ENCODE measurements at regions not wholly inside any gene's neighbourhood (a gene's known extent, or its start where the extent isn't known, plus 50 kb on each side); places are given as distances from the start of the nearest gene placed in this dataset.

DNA sequence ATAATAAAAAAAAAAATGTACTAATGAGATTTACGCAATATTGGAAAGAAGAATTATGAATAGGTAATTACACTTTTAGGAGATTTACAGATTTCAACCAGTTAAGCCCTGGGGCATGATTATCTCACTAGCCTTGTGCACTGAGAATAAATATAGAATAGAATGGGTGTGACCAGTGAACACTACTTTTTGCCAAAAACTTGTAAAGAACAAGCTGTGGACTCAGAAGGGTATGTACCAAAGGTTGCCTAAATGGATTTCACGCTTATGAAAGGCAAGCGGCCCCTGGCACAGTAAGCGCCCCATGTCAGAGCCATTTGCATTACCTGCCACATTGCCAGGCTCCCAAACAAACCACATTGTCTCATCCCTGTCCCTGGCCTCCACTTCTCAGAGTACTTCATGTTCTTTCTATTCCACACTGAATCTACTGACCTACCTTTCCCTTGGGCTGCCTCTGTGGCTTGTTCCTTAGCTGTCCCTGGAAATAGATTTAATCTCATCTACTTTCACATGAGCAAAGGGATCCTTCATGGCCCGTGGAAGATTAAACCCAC, 170.6 kb upstream of the DIO2 start:
- no peaks in the 10 kb centered on the region for H3K36me3 ChIP-seq (ENCODE audit: insufficient read depth)
- H3K4me3 ChIP-seq (IDR thresholded peaks at IDR 0.05; ENCODE audit: insufficient read depth, low read depth, low read length): no peak overlapping the region
- no peak overlapping the region for H2AFZ ChIP-seq (ENCODE audit: low read depth)
- H3K4me1 ChIP-seq (ENCODE audit: low read depth, poor library complexity, severe bottlenecking): no peaks in the 10 kb centered on the region
- no peak overlapping the region for H3K4me2 ChIP-seq
- no peak overlapping the region for H3K27ac ChIP-seq
- TF ChIP-seq, protein P1, sequence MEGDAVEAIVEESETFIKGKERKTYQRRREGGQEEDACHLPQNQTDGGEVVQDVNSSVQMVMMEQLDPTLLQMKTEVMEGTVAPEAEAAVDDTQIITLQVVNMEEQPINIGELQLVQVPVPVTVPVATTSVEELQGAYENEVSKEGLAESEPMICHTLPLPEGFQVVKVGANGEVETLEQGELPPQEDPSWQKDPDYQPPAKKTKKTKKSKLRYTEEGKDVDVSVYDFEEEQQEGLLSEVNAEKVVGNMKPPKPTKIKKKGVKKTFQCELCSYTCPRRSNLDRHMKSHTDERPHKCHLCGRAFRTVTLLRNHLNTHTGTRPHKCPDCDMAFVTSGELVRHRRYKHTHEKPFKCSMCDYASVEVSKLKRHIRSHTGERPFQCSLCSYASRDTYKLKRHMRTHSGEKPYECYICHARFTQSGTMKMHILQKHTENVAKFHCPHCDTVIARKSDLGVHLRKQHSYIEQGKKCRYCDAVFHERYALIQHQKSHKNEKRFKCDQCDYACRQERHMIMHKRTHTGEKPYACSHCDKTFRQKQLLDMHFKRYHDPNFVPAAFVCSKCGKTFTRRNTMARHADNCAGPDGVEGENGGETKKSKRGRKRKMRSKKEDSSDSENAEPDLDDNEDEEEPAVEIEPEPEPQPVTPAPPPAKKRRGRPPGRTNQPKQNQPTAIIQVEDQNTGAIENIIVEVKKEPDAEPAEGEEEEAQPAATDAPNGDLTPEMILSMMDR (conservative IDR thresholded peaks at IDR 0.05; ENCODE audit: low read depth, low read length): no peak
- no peaks in the 10 kb centered on the region for H4K20me1 ChIP-seq (ENCODE audit: insufficient read depth)
- H3K9ac ChIP-seq: no peak overlapping the region
- no peaks in the 10 kb centered on the region for H3K79me2 ChIP-seq (ENCODE audit: insufficient read depth, low read depth)
- H3K27me3 ChIP-seq (ENCODE audit: insufficient read depth, low read depth): no peaks in the 10 kb centered on the region

GRCh38 chr14:80379035-80379434, 167.7 kb upstream of the DIO2 start:
- Histone ChIP-seq H3K79me2 (ENCODE audit: insufficient read depth, low read depth) (no peaks in the 10 kb centered on the region), H3K4me1 (ENCODE audit: low read depth, poor library complexity, severe bottlenecking) (no peaks in the 10 kb centered on the region), H3K4me2 (no peak overlapping the region), H3K36me3 (ENCODE audit: insufficient read depth) (no peaks in the 10 kb centered on the region), H2AFZ (ENCODE audit: low read depth) (no peak overlapping the region), H3K27ac (no peak overlapping the region), H3K9ac (no peak overlapping the region), H4K20me1 (ENCODE audit: insufficient read depth) (no peaks in the 10 kb centered on the region), H3K27me3 (ENCODE audit: insufficient read depth, low read depth) (no peaks in the 10 kb centered on the region), H3K4me3 (IDR thresholded peaks at IDR 0.05; ENCODE audit: insufficient read depth, low read depth, low read length) (no peak overlapping the region)
- TF ChIP-seq, protein P1 (conservative IDR thresholded peaks at IDR 0.05; ENCODE audit: low read depth, low read length): no peak

DNA sequence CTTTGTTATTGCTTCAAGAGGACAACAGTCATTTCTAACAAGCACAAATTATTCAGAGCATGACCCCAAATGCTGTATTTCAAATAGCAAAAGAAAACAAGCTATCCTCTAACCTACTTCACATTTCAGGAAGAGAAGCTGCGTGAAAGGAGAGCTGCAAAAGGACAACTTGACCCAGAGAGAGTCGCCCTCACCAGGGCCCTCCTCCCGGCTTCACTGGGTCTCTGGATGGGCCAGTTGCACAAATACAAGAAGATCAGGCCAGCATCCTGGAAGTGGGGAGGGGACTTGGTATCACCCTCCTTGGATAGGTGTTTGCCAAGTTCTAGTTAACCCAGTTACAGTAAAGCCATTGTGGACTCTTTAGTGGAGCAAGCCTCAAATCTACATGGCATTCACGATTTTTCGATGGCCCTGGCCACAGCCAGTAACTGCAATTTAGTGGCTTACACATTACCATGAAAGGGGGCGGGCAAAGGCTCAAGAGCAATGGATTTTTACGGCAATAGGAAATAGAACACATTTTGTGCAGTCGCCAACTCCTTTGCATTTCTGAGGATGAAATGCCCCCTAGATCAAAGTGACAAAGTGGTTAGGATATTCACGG, 166.9 kb upstream of the DIO2 start:
- H3K27me3 ChIP-seq (ENCODE audit: insufficient read depth, low read depth): no peaks in the 10 kb centered on the region
- TF ChIP-seq, protein P1 (conservative IDR thresholded peaks at IDR 0.05; ENCODE audit: low read depth, low read length): no peak
- H3K4me1 ChIP-seq (ENCODE audit: low read depth, poor library complexity, severe bottlenecking): no peaks in the 10 kb centered on the region
- no peak overlapping the region for H3K9ac ChIP-seq
- no peak overlapping the region for H3K4me2 ChIP-seq
- no peak overlapping the region for H3K27ac ChIP-seq
- H2AFZ ChIP-seq (ENCODE audit: low read depth): no peak overlapping the region
- no peaks in the 10 kb centered on the region for H4K20me1 ChIP-seq (ENCODE audit: insufficient read depth)
- no peak overlapping the region for H3K4me3 ChIP-seq (IDR thresholded peaks at IDR 0.05; ENCODE audit: insufficient read depth, low read depth, low read length)
- H3K79me2 ChIP-seq (ENCODE audit: insufficient read depth, low read depth): no peaks in the 10 kb centered on the region
- H3K36me3 ChIP-seq (ENCODE audit: insufficient read depth): no peaks in the 10 kb centered on the region

- TF ChIP-seq, protein P1 (conservative IDR thresholded peaks at IDR 0.05; ENCODE audit: low read depth, low read length): no peak
- Histone ChIP-seq H3K4me2 (no peak overlapping the region), H3K27me3 (ENCODE audit: insufficient read depth, low read depth) (no peaks in the 10 kb centered on the region), H4K20me1 (ENCODE audit: insufficient read depth) (no peaks in the 10 kb centered on the region), H3K27ac (no peak overlapping the region), H3K9ac (no peak overlapping the region), H2AFZ (ENCODE audit: low read depth) (no peak overlapping the region), H3K4me3 (IDR thresholded peaks at IDR 0.05; ENCODE audit: insufficient read depth, low read depth, low read length) (no peak overlapping the region), H3K36me3 (ENCODE audit: insufficient read depth) (no peaks in the 10 kb centered on the region), H3K79me2 (ENCODE audit: insufficient read depth, low read depth) (no peaks in the 10 kb centered on the region), H3K4me1 (ENCODE audit: low read depth, poor library complexity, severe bottlenecking) (no peaks in the 10 kb centered on the region)
Measured at GRCh38 chr14:80364816-80365215, 153.5 kb upstream of the DIO2 start.
